ENCODE measurements at regions not wholly inside any gene's neighbourhood (a gene's known extent, or its start where the extent isn't known, plus 50 kb on each side); places are given as distances from the start of the nearest gene placed in this dataset.

GRCh38 chr10:131448171-131448570 lies 136.7 kb upstream of the TCERG1L start:
- no peak for TF ChIP-seq CTCF (conservative IDR thresholded peaks at IDR 0.05; ENCODE audit: low read depth, low read length)
- no peak for TF ChIP-seq EZH2 (IDR thresholded peaks at IDR 0.05; ENCODE audit: borderline replicate concordance, low read depth, low read length, poor library complexity, severe bottlenecking)
- DNase-seq (ENCODE audit: low spot score) = no peak
- Histone ChIP-seq H3K4me3 (ENCODE audit: low read depth, low read length, poor library complexity, severe bottlenecking) (no peak overlapping the region), H3K36me3 (ENCODE audit: insufficient read depth, low read length, poor library complexity, severe bottlenecking) (no peaks in the 10 kb centered on the region), H3K4me1 (ENCODE audit: insufficient read depth, low read length, poor library complexity, severe bottlenecking) (no peaks in the 10 kb centered on the region), H3K27me3 (replicated peaks; ENCODE audit: insufficient read depth, low read depth, low read length, poor library complexity) (peaks cover 6% of the 10 kb centered on the region), H3K27ac (ENCODE audit: low read depth, low read length, poor library complexity, severe bottlenecking) (no peak overlapping the region), H3K9me3 (ENCODE audit: low read depth, low read length, poor library complexity, severe bottlenecking) (no peaks in the 10 kb centered on the region)
- intact Hi-C loops (cut with micrococcal nuclease; ENCODE audit: unreplicated experiment) = no loop called here
- ChIA-PET CTCF (no interaction called here), POLR2A (ENCODE audit: low non-redundant PET) (no interaction called here)
- BruUV-seq (replicated peaks) = no TSS peak

- Histone ChIP-seq H3K36me3 (ENCODE audit: insufficient read depth, low read length, poor library complexity, severe bottlenecking) (no peaks in the 10 kb centered on the region), H3K27ac (ENCODE audit: low read depth, low read length, poor library complexity, severe bottlenecking) (no peak overlapping the region), H3K4me3 (ENCODE audit: low read depth, low read length, poor library complexity, severe bottlenecking) (no peak overlapping the region), H3K4me1 (ENCODE audit: insufficient read depth, low read length, poor library complexity, severe bottlenecking) (no peaks in the 10 kb centered on the region), H3K27me3 (replicated peaks; ENCODE audit: insufficient read depth, low read depth, low read length, poor library complexity) (no peaks in the 10 kb centered on the region), H3K9me3 (ENCODE audit: low read depth, low read length, poor library complexity, severe bottlenecking) (no peaks in the 10 kb centered on the region)
- intact Hi-C loops (cut with micrococcal nuclease; ENCODE audit: unreplicated experiment) = no loop called here
- no TSS peak for BruUV-seq (replicated peaks)
- TF ChIP-seq EZH2 (IDR thresholded peaks at IDR 0.05; ENCODE audit: borderline replicate concordance, low read depth, low read length, poor library complexity, severe bottlenecking) (no peak), CTCF (conservative IDR thresholded peaks at IDR 0.05; ENCODE audit: low read depth, low read length) (no peak)
- POLR2A ChIA-PET (ENCODE audit: low non-redundant PET) = no interaction called here
- CTCF ChIA-PET = no interaction called here
- no peak for DNase-seq (ENCODE audit: low spot score)
Measured at GRCh38 chr10:131448883-131449282, 137.4 kb upstream of the TCERG1L start.

- intact Hi-C loops (cut with micrococcal nuclease; ENCODE audit: unreplicated experiment) = loop anchor here (10.0 kb wide), 1 partner anchor 335 kb away; no protein-coding TSS in a partner anchor
- H3K4me3 ChIP-seq (ENCODE audit: low read depth, low read length, poor library complexity, severe bottlenecking) = no peak overlapping the region
- ChIA-PET CTCF (no interaction called here), POLR2A (ENCODE audit: low non-redundant PET) (no interaction called here)
- TF ChIP-seq EZH2 (IDR thresholded peaks at IDR 0.05; ENCODE audit: borderline replicate concordance, low read depth, low read length, poor library complexity, severe bottlenecking) (no peak), CTCF (conservative IDR thresholded peaks at IDR 0.05; ENCODE audit: low read depth, low read length) (no peak)
- BruUV-seq (replicated peaks) = no TSS peak
- no peaks in the 10 kb centered on the region for H3K4me1 ChIP-seq (ENCODE audit: insufficient read depth, low read length, poor library complexity, severe bottlenecking)
- no peak overlapping the region for H3K27ac ChIP-seq (ENCODE audit: low read depth, low read length, poor library complexity, severe bottlenecking)
- no peak for DNase-seq (ENCODE audit: low spot score)
- H3K9me3 ChIP-seq (ENCODE audit: low read depth, low read length, poor library complexity, severe bottlenecking) = no peaks in the 10 kb centered on the region
- H3K27me3 ChIP-seq (replicated peaks; ENCODE audit: insufficient read depth, low read depth, low read length, poor library complexity) = no peaks in the 10 kb centered on the region
- H3K36me3 ChIP-seq (ENCODE audit: insufficient read depth, low read length, poor library complexity, severe bottlenecking) = no peaks in the 10 kb centered on the region
Measured at GRCh38 chr10:131450216-131450765, 138.8 kb upstream of the TCERG1L start.
